Activated B cell treated with CpG ODN at 0.5 μM for 24 hours (primary cell): ENCODE measurements at regions not wholly inside any gene's neighbourhood (a gene's known extent, or its start where the extent isn't known, plus 50 kb on each side); places are given as distances from the start of the nearest gene placed in this dataset.

ENCODE experiments used
- ATAC-seq: fragments of 200-7000 bp; cut with Tn5 transposase; one replicate; pipeline ENCODE4 v1.10.0; 2021; ENCODE audit warnings: low read depth, mild to moderate bottlenecking, moderate library complexity
- CTCF ChIA-PET: fragments of 350-600 bp; sonication (Branson Sonifier 250); formaldehyde crosslinking; loops from one replicate; lab custom pipeline; 2021; ENCODE audit warnings: antibody characterized with exemption; lab: Charles Lee
- POLR2A ChIA-PET: fragments of 350-600 bp; sonication (Branson Sonifier 250); formaldehyde crosslinking; loops from one replicate; lab custom pipeline; 2021; ENCODE audit warnings: antibody characterized with exemption; lab: Charles Lee
- DNase-seq: peaks from one replicate; pipeline ENCODE4 v3.0.0; 2022
- H3K27ac Mint-ChIP-seq: one replicate; pipeline ENCODE4 v1.8.0; 2020; ENCODE audit warnings: mixed read lengths
- H3K27me3 Mint-ChIP-seq: one replicate; pipeline ENCODE4 v1.8.0; 2021; ENCODE audit warnings: mixed read lengths
- H3K36me3 Mint-ChIP-seq: one replicate; pipeline ENCODE4 v1.8.0; 2021; ENCODE audit warnings: low read depth, mixed read lengths
- H3K4me1 Mint-ChIP-seq: one replicate; pipeline ENCODE4 v1.8.0; 2021; ENCODE audit warnings: mixed read lengths
- H3K4me3 Mint-ChIP-seq: one replicate; pipeline ENCODE4 v1.8.0; 2020; ENCODE audit warnings: mild to moderate bottlenecking, mixed read lengths
- H3K9me3 Mint-ChIP-seq: one replicate; pipeline ENCODE4 v1.8.0; 2020; ENCODE audit warnings: mixed read lengths
- intact Hi-C: fragments of 100-400 bp; cut with micrococcal nuclease; formaldehyde crosslinking; loops from one replicate; pipeline ENCODE4 v1.15.1; 2024
- TF ChIP-seq, protein P1 (sequence below): fragments of 200-600 bp; IDR thresholded peaks from one replicate; pipeline ENCODE4 v1.8.0; 2022; ENCODE audit warnings: antibody characterized with exemption, mild to moderate bottlenecking

- no peak for DNase-seq
- Mint-ChIP-seq H3K4me3 (no peak overlapping the region), H3K36me3 (no peaks in the 10 kb centered on the region), H3K27me3 (peaks cover 2% of the 10 kb centered on the region), H3K27ac (no peak overlapping the region), H3K4me1 (no peaks in the 10 kb centered on the region), H3K9me3 (no peaks in the 10 kb centered on the region)
- intact Hi-C loops = no loop called here
- ChIA-PET POLR2A (no interaction called here), CTCF (no interaction called here)
- TF ChIP-seq, protein P1, sequence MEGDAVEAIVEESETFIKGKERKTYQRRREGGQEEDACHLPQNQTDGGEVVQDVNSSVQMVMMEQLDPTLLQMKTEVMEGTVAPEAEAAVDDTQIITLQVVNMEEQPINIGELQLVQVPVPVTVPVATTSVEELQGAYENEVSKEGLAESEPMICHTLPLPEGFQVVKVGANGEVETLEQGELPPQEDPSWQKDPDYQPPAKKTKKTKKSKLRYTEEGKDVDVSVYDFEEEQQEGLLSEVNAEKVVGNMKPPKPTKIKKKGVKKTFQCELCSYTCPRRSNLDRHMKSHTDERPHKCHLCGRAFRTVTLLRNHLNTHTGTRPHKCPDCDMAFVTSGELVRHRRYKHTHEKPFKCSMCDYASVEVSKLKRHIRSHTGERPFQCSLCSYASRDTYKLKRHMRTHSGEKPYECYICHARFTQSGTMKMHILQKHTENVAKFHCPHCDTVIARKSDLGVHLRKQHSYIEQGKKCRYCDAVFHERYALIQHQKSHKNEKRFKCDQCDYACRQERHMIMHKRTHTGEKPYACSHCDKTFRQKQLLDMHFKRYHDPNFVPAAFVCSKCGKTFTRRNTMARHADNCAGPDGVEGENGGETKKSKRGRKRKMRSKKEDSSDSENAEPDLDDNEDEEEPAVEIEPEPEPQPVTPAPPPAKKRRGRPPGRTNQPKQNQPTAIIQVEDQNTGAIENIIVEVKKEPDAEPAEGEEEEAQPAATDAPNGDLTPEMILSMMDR = no peak
- ATAC-seq = no peak
Measured at GRCh38 chr6:133749427-133749826, 139.5 kb upstream of the TCF21 start.

GRCh38 chr6:133752129-133752528, 136.8 kb upstream of the TCF21 start:
- Mint-ChIP-seq H3K4me1 (no peaks in the 10 kb centered on the region), H3K9me3 (no peaks in the 10 kb centered on the region), H3K27me3 (peaks cover 5% of the 10 kb centered on the region), H3K36me3 (no peaks in the 10 kb centered on the region), H3K27ac (no peak overlapping the region), H3K4me3 (no peak overlapping the region)
- CTCF ChIA-PET = no interaction called here
- POLR2A ChIA-PET = no interaction called here
- no peak for ATAC-seq
- intact Hi-C loops = no loop called here
- no peak for DNase-seq
- TF ChIP-seq, protein P1 = no peak

- ChIA-PET POLR2A (no interaction called here), CTCF (no interaction called here)
- Mint-ChIP-seq H3K9me3 (no peaks in the 10 kb centered on the region), H3K27me3 (peaks cover 4% of the 10 kb centered on the region), H3K27ac (no peak overlapping the region), H3K36me3 (no peaks in the 10 kb centered on the region), H3K4me3 (no peak overlapping the region), H3K4me1 (no peaks in the 10 kb centered on the region)
- intact Hi-C loops = no loop called here
- DNase-seq (no peak), ATAC-seq (no peak)
- TF ChIP-seq, protein P1 = no peak
Measured at GRCh38 chr6:133753756-133754155, 135.2 kb upstream of the TCF21 start.

- H3K27me3 Mint-ChIP-seq = peaks cover 3% of the 10 kb centered on the region
- intact Hi-C loops = no loop called here
- TF ChIP-seq, protein P1 = no peak
- no peaks in the 10 kb centered on the region for H3K36me3 Mint-ChIP-seq
- H3K4me1 Mint-ChIP-seq = no peaks in the 10 kb centered on the region
- H3K4me3 Mint-ChIP-seq = no peak overlapping the region
- ATAC-seq (no peak), DNase-seq (no peak)
- POLR2A ChIA-PET = no interaction called here
- H3K27ac Mint-ChIP-seq = no peak overlapping the region
- CTCF ChIA-PET = no interaction called here
- no peaks in the 10 kb centered on the region for H3K9me3 Mint-ChIP-seq
Measured at GRCh38 chr6:133754298-133754697, 134.6 kb upstream of the TCF21 start.

GRCh38 chr6:133756078-133756695, 132.7 kb upstream of the TCF21 start:
- Mint-ChIP-seq H3K4me1 (no peaks in the 10 kb centered on the region), H3K4me3 (no peak overlapping the region), H3K36me3 (no peaks in the 10 kb centered on the region), H3K9me3 (no peaks in the 10 kb centered on the region), H3K27me3 (peaks cover 9% of the 10 kb centered on the region), H3K27ac (no peak overlapping the region)
- intact Hi-C loops = no loop called here
- DNase-seq = no peak
- ChIA-PET CTCF (no interaction called here), POLR2A (no interaction called here)
- TF ChIP-seq, protein P1 = no peak
- ATAC-seq = no peak
